RCC 7860 (cell line): ENCODE measurements at regions not wholly inside any gene's neighbourhood (a gene's known extent, or its start where the extent isn't known, plus 50 kb on each side); places are given as distances from the start of the nearest gene placed in this dataset.

Experiments
- DNase-seq: peaks from one replicate; pipeline ENCODE4 v3.0.0-alpha.2; 2015; ENCODE audit warnings: low spot score
- FAIRE-seq: peaks from 2 replicates; lab custom pipeline; 2012; peaks lifted over from hg19 to GRCh38; lab: Jason Lieb, UNC

DNA sequence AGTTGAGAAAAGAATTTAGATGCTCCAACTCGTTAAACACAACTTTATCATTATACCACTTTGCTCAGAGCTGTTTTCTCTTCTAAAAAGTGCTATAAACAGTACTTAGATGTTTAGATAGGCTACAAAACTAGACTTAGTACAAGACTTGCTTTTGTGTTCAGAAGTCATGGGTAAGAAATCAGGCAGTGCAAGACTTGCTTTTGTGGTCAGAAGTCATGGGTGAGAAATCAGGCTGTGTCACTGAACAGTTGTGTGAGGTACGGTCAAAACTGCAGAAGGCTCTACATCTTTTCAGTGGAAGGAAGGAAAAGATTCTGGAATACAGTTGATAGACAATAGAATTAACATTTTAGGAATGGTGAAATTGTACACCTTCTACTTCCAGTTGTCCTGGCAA, 239.7 kb downstream of the DNAJB9 start:
- FAIRE-seq (no peak), DNase-seq (peak; percentile 40)

DNA sequence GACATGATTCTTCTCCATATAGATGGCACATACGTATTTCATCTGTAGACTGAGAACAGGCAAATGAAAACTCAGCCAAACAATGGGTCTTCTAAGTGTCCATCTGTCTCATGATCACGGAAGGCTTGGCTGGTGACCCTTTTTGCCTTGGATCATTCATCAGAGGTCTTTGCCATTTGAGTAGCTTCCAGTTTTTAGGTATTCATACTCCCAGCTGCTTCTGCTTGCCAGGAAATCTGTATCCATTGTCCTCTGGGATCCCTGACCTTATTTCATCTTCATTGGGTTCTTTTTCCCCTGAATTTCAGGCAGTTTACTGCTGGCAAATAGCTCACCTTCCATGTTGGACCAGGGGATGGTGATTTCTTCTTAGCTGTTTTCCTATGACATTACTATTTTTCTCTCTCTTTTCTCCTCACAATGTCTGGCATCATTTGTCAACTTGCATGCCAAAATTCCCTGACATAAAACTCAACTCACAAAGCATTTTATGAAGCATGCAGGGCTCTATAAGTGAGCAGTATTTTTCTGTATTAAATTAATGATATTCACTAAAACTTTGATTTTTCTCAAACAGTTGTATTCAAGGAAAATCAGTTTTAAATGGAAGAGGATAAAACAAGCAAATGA, 241.2 kb downstream of the DNAJB9 start:
- DNase-seq = no peak
- FAIRE-seq = no peak

DNA sequence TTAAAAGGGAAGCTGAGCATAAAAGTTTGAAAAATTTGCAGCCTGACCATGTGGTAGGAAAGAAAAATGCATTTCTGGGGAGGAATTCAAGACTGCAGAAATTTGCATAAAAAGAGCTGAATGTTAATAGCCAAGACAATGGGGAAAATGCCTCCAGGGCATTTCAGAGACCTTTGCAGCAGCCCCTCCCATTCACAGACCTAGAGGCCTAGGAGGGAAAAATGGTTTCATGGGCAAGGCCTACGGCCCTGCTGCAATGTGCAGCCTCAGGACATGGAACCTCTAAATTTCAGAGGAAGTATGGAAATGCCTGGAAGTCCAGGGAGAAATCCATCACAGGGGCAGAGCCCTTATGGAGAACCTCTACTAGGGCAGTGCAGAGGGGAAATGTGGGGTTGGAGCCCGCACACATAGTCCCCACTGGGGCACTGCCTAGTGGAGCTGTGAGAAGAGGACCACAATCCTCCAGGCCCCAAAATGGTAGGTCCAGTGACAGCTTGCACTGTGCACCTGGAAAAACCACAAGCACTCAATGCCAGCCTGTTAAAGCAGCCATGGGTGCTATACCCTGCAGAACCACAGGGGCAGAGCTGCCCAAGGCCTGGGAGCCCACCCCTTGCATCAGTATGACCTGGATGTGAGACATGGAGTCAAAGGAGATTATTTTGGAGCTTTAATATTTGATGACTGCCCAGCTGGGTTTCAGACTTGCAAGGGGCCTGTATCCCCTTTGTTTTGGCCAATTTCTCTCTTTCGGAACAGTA, 243.8 kb downstream of the DNAJB9 start:
- FAIRE-seq = no peak
- DNase-seq = no peak

DNA sequence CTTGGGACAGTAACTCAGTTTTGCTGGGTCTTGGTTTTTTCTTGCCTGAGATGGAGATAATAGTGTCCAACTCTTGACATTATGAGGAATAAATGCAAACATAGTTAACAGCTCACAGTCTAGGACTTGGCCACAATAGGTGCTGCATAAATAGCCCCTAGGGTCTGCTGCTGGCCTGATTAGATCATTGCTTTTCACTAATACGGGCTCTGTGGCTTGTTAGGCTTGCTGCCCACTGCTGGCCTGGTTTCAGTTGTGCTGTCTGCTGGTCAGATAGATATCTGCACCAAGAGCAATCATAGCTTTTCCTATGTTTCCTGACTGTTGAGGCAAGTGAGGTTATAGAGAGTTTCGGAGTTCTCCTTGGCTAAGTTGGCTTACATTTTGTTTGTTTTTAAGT, 246.1 kb downstream of the DNAJB9 start:
- FAIRE-seq (no peak), DNase-seq (no peak)

DNA sequence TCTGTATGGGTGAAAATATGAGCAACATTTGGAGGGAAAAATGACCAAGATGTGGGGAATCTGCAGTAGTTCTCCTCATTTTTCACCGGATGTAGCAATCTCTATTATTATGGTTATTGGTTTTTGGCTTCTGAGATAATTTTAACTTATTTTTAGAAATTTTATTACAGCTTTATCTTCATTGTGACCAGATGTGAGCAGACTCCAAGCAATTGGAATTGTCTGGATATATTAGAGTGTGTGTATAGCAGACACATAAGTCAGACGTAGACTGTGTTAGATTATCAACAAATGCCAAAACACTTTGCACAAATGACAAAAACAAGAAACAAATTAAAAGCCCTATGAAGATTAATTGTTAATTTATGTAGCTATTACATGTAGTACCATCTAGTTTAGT, 249.1 kb downstream of the DNAJB9 start:
- FAIRE-seq = no peak
- no peak for DNase-seq

DNA sequence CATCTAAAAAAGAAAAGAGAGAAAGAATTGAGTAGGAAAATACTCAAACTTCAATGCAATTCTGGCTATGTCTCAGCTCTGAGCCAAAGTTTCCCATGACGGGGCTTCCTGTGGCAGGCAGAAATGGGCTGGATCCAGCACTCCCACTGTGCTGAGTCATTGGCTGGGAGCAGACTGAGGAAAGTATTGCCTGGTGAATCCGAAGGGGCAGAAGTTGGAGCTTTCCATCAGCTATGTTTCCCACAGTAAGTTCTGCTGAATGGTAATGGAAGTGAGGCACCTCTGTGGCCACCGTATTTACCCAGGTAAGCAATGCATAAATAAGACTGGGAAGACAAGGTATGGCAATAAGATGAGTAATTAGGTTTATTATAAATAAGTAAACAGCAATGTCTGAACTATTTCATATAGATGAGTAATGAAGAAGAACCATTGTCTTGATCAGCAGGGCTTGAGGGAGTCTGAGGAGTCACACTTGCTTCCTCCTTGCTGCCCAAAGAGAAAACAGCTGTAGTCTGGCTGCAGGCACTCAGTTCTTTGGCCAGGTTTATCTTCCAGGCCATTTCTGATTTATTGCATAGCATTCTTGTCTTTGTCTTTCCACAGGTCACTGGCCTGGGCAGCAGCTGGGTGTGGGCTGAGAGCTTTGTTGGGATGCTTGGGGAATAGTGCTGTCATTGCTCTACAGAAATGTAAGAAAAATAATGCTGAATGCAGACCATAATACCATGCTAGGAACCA, 255.3 kb downstream of the DNAJB9 start:
- FAIRE-seq (peak; percentile 94), DNase-seq (peak; percentile 81)

DNA sequence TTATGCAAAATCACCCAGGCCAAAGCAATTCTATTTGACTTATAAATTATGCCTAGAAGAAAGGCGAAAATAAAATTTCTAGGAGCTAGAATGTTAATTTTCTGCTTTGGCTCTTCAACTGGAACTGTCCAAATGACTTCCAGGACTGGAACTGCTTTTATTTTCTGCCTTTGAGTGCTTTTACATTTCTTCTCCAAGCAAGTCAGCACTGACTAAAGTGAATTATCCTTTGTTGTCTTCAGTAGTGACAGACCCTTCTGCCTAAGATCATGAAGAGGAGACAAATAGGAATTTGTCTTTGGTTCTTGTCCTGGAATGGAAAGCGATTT, 255.9 kb downstream of the DNAJB9 start:
- no peak for FAIRE-seq
- DNase-seq = no peak

DNA sequence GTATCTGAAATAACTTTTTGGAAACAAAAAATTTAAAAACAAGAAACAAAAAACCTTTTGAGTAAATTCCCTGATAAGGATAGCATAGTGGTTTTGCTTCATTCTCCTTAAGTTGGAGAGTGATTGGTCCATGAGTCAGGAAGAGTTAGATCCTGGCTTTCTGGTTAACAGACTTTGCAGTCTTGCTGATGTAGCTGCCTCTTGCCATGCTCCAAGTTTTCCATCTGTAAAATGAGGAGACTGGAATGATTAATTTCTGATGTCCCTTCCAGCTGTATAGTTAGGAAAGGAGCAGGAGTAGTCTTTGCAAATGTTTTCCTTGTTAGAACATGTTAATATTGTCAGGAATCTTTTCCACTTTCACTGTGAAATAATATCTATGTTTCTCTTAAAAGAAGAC, 266.6 kb downstream of the DNAJB9 start:
- DNase-seq (peak; percentile 43), FAIRE-seq (peak; percentile 89)

DNA sequence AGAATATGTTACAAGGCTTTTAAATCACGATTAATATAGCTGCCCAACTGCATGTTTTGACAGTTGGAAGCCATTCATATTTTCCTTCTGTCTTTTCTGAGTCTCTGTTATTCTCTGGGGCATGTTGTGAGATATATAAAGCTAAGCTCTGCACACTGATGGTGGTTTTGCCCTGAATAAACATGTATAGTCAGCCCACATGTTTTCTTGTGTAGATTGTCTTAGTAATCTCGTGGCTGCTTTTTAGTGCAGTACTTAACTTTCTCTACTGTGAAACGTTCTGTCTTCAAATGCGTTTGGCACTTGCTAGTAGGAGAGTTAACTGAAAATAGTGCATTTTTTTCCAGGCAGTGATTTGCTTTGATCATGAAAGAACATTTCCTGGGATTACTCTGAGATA, 268.5 kb downstream of the DNAJB9 start:
- DNase-seq (no peak), FAIRE-seq (no peak)

DNA sequence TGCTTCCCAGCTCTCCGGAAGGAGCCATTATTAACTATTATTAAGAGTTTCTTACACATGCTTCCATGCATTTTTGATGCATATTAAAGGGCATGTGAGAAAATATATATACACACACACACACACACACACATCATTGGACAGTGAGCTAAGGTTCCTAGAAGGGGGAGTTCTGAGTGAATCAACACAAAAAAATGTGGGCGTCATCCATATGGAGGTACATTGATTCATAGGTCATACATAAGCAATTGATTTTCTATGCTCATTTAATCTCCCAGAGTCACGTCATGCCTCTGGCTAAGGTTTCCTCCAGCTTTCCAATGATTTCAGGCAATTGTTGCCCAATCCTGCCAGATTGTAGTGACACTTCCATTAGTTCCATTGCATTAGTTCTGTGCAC, 269.4 kb downstream of the DNAJB9 start:
- FAIRE-seq = no peak

DNA sequence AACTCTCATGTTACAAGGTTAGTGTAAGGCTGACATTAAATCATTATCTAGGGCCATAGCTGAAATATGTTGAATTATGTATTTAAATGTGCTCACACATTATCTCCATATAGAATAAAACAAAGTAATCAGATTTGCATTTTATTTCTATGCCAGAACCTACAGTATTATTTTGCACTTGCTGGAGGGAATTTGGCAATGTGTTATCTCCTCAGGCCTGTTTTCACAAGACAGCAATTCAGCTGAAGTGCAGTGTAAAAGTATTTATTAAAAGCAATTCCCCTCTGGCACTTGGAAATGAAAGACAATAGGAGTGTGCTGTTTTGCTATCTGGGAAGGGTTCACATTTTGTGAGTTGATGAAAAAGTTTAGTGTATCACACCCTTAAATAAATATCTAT, 276.3 kb downstream of the DNAJB9 start:
- FAIRE-seq (no peak), DNase-seq (no peak)

More for the DNA sequence above, 269.4 kb downstream of the DNAJB9 start:
- DNase-seq = no peak

DNA sequence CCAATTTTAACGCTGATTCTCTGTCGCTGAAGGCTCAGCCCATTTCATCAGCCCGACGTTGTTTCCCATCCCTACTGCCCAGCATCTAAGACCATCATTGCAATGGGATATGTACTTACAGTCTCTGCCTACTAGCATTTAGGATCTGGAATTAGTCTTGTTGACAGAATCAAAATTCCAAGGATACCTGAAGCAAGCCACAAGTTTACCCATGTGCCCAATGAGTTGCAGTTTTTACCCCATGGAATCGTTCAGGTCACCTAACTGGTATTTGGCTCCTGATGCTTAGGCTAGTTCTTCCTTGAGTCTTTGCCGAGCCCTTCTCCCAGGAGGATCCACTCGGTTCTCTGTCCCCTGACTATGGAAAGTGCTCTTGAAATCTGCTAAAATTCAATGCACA, 276.8 kb downstream of the DNAJB9 start:
- no peak for FAIRE-seq

DNA sequence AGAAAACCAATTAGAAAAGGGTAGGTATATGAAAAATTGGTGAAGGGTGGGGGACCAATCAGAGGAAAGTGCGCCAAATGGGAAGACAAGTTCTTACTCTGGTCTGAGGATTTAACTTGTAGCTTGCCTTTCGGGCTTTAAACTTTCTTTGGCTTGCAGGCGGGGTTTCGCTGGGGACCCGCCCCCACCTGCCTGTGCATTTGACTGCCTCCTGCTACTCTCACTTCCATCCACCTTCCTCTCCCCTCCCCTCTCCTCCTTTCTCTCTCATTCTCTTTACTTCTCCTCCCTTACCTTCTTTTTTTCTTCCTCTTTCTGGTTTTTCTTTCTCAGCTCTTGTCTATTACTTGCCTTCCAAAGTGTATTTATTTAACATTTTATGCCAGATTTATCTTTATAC, 278.8 kb downstream of the DNAJB9 start:
- FAIRE-seq (no peak), DNase-seq (no peak)

More for the DNA sequence above, 276.8 kb downstream of the DNAJB9 start:
- DNase-seq = no peak

DNA sequence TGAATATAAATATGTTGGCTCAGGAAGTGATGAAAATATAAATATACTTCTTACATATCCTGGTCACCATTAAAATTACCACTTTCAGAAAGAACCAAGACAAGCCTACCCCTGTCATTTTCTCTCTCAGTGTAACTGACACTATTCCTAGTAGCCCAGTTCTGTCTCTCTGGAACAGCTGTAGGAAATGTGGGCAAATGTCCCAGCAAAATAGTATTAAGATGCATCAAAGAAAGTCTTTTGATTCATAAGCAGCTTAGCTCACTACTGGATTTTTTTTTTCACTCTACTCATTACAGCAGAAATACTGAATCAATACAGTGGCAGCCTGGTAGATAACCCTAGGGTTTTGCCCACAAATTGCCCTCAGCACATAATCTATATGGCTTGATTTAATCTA, 290.9 kb downstream of the DNAJB9 start:
- FAIRE-seq (no peak), DNase-seq (no peak)

DNA sequence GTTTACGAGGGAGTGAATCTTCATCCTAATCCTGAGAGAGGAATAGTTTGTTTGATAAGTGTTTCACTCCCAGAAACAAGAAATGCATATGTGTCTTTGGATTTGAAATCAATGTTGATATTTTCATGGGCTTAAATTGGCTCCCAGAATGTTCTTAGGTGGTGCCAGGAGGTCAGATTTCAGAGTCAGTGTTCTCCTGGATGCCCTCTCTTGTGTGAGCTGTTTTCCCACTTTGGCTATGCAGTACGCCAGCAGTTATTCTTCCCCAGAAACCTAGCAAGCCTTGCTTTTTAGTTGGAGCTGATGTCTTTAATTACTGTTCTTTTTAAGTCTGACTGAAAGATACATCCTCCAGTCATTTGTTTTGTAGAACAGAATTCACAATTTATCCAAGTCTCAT, 291.4 kb downstream of the DNAJB9 start:
- no peak for FAIRE-seq
- no peak for DNase-seq

DNA sequence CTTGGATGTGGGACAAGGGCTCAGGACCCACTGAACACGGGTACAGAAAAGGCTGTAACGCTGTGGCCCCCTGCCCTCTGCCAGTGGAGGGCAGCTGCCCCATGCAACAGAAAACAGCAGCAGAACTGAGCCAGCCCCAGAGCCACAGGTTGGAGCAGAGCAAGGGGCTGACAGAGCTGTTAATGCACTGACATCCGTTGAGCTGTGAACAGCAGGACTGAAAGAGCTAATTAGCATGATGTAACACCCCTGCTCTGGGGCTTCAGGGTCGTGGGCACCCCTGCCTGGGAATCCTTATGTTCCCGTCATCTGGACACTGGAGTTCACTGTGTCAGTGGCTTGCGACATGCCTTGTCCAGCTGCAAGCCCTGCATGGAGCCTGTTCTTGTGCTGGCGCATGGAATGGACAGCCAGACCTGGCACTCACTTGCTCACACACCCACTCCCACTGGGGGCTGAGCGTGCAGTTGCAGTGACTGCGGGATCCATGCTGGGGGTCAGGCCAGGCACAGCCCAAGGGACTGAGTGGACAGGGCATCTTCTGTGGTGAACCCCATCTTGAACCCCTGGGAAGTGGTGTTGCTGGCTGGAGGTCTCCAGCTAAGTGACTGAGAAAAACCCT, 293.7 kb downstream of the DNAJB9 start:
- FAIRE-seq (no peak), DNase-seq (no peak)

DNA sequence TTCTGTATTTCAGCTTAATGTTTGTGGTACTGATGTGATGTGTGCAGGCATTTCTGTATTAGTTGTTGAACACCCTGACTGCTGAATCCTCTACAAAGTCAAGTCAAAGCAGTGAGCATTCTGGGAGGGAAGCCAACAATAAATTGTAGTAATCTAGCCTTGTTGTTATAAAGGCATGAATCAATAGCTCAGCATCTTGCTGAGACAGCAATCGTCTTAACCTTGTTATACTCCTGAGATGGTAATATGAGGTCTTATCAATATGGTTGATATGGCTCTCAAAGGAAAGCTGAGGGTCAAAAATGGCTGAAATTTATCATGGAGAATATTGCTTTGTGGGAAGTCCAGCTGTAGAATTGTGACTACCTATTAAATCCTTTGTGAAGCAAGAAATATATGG, 299.4 kb downstream of the DNAJB9 start:
- FAIRE-seq (no peak), DNase-seq (no peak)

DNA sequence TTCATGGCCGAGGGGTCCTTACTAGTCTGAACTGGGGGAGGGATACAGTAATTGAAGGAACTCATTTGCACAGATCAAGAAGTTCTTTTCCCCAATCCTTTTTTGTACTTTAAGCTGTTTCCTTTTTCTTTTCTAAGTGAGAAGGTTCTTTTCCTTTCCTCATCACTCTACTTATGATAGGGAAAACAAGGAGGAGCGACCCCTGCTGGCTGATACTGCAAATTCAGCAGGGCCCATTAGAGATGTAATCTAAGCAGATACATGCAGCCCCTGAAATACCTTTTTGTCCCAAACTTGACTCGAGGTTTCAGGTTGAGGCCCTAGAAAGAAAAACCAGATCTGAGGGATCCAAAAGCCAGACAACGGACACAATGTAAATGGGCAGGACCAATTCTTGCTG, 305.5 kb downstream of the DNAJB9 start:
- FAIRE-seq = no peak
- DNase-seq = peak; percentile 23

DNA sequence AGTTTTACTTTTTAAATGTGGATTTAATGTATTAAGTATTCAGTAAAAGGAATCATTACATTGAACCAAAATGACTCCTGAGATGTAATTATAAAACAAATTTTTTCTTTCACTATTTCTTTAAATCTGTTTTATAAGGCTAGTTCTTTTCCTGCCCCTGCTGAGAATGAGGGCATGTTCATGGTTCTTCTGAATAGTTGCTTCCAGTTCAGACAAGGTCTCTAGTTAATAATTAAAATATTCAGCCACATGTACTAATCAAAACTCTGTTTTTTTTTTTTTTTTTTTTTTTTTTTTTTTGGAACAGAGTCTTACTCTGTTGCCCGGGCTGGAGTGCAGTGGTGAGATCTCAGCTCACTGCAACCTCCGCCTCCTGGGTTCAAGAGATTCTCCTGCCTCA, 321.2 kb downstream of the DNAJB9 start:
- DNase-seq (no peak), FAIRE-seq (peak; percentile 77)

DNA sequence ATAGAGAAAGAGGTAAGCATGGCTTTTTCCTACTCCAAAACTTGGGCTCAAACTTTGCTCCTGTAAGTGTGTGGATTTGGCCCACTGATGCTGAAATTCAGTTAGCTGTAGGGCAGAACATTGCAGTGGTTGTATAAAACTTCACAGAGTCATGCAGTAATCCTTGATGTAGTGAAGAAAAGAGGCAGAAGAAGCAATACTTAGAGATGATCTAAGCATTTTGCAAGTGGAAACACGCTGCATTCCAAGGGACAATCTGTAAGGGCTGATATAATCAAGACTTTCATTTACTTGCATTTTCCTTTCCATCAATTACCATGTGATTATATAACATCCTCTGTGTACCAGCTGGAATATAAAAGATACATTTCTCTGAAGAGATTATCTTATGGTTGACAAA, 338.8 kb downstream of the DNAJB9 start:
- FAIRE-seq (no peak), DNase-seq (no peak)

DNA sequence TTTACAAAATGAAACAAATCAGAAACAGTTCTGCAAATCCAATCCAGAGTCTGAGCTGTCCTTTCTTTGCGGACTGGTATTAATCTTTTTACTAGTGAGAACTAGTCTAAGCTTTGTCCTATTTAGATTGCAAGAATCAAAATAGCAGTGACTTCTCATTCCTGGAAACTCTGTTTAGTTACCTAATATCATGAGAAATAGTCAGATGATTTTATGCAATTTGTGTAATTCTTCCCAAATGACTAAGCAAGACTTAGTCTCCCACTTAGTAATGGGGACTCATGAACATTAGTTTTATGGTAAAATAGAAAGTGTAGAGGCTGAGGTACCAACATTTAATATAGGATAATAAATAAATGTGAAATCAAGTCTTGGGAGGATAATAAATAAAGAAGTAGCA, 341.3 kb downstream of the DNAJB9 start:
- FAIRE-seq = no peak

DNA sequence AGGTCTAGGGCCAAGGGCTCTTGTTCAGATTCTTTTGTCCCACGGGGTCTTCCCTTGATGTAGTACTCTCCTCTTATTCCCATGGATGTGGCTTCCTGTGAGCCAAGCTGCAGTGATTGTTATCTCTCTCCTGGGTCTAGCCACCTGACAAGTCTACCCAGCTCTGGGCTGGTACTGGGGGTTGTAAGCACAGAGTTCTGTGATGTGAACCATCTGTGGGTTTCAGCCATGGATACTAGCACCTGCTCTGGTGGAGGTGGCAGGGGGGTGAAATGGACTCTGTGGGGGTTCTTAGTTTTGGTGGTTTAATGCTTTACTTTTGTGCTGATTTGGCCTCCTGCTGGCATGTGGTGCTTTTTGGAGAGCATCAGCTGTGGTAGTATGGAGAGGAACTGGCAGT, 350.8 kb downstream of the DNAJB9 start:
- no peak for DNase-seq
- FAIRE-seq = no peak

More for the DNA sequence above, 341.3 kb downstream of the DNAJB9 start:
- no peak for DNase-seq
